ENCODE measurements at regions not wholly inside any gene's neighbourhood (a gene's known extent, or its start where the extent isn't known, plus 50 kb on each side); places are given as distances from the start of the nearest gene placed in this dataset.

DNA sequence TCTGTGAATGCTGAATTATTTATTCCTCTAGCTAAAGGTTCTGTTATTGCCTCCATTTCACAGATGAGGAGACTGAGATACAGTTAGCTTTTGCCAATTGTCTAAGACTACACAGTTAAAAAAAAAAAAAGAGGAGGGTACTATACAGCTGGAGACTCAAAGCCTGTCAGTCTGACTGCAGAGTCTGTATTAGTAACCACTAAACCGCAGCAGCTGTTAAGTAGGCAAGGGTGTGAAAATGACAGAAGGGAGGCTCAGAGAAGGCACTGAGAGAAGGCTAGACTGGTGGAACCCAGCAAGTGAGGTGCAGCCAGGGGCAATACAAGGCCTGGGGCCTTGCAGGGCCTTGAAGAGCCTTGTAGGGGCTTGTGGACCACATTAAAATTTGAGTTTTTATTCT is 181.2 kb downstream of the CSNK2A3 start:
- TF ChIP-seq CTCF (IDR thresholded peaks at IDR 0.05) (no peak), POLR2A (IDR thresholded peaks at IDR 0.05) (no peak)
